T1000 (cell line): ENCODE measurements at regions not wholly inside any gene's neighbourhood (a gene's known extent, or its start where the extent isn't known, plus 50 kb on each side); places are given as distances from the start of the nearest gene placed in this dataset.
"Not testable (repeated sequence)": the region's sequence is repeated elsewhere in the genome, so short reads cannot be mapped to it uniquely, and the experiment has no call there.

Experiments used
- DNase-seq: peaks from one replicate; lab custom pipeline; 2025; ENCODE audit warnings: mixed read lengths; lab: John Stamatoyannopoulos, UW

DNA sequence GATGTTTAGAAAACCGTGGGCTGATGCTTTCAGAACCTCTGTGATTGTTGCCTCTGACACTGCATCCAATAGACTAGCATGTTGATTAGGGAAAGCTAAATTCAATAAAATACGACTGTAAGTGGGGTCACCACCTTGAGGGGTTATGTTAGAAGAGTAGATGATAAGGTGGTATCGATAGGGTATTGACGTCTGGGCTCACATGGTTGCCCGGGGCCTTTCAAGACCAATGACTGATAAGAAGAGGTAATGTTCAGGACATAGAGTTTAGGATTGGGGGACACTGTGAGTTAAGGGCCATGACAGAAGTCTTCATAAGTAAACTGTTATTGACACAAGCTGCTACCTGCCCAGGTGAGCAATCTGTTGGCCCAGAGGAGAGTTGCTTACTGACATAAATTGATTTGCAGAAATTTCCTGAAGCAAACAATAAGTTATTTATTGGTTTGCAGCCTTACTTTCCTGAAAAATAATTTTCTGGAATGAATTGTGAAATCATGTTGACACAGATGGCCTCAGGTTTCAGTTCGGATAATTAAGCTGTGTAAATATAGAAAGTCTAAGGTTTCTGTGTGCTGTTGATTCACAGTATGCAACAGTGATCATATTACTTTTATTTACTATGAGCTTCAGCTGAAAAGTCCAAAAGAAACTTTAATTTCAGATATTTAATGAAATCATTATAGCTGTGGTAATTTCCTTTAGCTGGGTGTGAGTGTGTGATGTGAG lies 289.9 kb upstream of the PRSS16 start:
- DNase-seq: not testable (repeated sequence)

- DNase-seq: not testable (repeated sequence)
Observed at GRCh38 chr6:26961236-26961635, 286.3 kb upstream of the PRSS16 start.

- DNase-seq: no peak
Observed at GRCh38 chr6:27002447-27002846, 245.1 kb upstream of the PRSS16 start.

GRCh38 chr6:27007020-27007419 lies 240.5 kb upstream of the PRSS16 start:
- no peak for DNase-seq

GRCh38 chr6:27008613-27009012 lies 238.9 kb upstream of the PRSS16 start:
- not testable (repeated sequence) for DNase-seq

DNA sequence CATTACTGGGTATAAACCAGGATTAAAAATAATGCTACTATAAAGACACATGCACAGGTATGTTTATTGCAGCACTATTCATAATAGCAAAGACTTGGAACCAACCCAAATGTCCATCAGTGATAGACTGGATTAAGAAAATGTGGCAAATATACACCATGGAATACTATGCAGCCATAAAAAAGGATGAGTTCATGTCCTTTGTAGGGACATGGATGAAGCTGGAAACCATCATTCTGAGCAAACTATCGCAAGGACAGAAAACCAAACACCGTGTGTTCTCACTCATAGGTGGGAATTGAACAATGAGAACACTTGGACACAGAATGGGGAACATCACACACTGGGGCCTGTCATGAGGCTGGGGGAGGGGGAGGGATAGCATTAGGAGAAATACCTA lies 233.4 kb upstream of the PRSS16 start:
- not testable (repeated sequence) for DNase-seq

GRCh38 chr6:27016689-27017088 lies 230.8 kb upstream of the PRSS16 start:
- DNase-seq: no peak

DNA sequence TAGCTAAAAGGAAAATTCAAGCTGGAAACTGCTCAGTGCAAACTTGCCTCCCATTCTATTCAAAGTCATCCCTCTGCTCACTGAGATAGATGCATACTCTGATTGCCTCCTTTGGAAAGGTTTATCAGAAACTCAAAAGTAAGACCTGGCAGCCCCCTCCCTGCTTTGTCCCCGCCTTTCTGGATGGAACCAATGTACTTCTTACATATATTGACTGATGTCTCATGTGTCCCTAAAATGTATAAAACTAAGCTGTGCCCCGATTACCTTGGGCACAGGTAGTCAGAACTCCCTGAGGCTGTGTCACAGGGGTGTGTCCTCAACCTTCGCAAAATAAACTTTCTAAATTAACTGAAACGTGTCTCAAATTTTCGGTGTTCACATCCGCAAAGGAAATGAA lies 229.1 kb upstream of the PRSS16 start:
- DNase-seq: not testable (repeated sequence)

GRCh38 chr6:27019651-27020552 lies 227.6 kb upstream of the PRSS16 start:
- DNase-seq: peak; percentile 56

- DNase-seq: no peak
Observed at GRCh38 chr6:27020553-27020880, 227.0 kb upstream of the PRSS16 start.

DNA sequence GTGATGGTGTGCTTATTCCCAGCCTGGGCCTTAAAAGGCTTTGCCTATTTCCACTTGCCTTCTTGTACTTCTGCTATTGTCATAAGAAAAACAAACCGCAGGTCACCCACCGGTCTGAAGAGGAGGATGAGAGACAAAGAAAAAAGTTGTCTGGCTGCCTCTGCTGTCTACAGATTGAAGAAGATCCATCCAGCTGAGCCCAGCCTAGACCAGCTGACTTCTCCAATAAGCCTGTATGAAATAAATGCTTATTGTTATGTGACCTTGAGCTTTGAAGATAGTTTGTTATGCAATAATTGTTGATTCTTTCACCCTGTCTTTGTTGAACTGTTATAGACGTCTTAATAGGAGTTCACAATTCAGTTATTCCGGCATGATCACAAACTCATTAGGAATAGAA lies 223.8 kb upstream of the PRSS16 start:
- DNase-seq: no peak

DNA sequence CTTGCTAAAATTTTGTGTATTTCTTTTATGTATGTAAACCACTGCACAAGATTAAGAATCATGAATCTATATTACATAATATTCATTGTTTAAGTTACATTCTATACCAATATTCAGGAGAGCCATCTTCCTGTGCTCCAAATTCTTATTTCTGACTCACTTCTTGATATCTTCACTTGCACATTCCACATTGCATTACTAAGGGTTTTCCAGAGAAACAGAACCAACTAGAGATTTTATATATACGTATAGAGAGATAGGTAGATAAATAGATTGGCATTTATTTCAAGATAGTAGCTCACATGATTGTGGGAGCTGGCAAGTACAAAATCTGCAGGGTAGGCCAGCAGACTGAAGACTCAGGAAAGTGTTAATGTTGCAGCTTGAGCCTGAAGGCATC lies 222.2 kb upstream of the PRSS16 start:
- no peak for DNase-seq

DNA sequence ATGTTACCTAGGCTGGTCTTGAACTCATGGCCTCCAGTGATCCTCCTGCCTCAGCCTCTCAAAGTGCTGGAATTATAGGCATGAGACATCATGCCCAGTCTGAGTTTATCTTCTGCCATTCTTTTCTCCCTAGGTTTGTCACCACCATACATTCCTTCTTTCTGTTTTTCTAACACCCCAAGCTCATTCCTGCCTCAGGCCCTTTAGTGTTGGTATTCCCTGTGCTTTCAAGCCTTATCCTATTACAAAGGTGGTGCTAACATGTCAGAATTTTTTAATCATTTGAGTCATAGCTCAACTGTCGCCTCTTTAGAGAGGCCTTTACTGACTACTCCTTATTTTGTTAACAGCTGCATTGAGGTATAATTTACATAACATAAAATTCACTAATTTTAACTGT lies 221.1 kb upstream of the PRSS16 start:
- no peak for DNase-seq

GRCh38 chr6:27031302-27031701 lies 216.2 kb upstream of the PRSS16 start:
- DNase-seq: no peak

GRCh38 chr6:27038498-27038897 lies 209.0 kb upstream of the PRSS16 start:
- DNase-seq: no peak

DNA sequence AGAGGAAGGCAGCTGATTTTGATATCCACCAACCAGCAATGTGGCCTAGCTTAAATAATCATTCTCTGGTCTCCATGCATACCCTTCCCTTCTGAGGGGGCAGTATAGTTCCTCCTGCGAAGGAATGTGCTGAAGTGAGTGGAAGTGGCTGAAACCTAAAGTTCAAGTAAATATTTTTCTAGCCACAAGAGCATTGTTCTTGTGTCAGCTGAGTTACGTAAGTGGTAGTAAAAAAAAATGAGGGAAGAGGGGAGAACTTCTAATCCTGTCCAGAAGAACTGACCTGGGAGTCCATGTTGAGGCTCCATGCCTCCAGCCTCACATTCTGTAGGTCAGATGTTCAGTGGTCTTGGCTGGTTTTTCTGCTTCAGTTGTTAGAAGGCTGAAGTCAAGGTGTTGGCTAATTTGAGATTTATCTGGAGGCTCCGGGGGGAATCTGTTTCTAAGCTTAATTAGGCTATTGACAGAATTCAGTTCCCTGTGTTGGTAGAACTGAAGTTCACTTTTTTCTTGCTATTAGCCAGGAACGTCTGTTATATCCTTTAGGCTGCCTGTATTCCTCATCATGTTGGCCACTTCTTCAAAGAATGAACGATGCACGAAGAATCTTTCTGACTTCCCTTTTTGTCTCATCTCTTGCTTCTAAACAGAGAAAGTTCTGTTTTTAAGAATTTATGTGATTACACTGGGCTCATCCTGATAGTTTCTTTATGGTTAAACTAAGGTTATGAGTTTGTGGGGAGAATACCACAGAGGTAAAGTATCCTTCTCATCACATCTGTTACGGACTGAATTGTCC lies 207.1 kb upstream of the PRSS16 start:
- no peak for DNase-seq

DNA sequence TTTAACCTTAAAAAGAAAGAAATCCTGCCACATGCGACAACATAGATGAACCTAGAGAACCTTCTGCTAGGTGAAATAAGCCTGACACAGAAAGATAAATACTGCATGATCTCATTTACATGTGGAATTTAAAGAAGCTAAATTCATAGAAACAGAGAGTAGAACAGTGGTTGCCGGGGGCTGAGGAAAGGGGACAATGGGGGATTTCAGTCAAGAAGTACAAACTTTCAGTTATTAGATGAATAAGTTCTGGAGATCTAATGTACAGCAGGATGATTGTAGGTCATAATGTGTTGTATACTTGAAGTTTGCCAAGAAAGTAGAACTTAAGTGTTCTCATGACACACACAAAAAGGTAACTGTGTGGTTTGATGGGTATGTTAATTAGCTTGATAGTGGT lies 204.3 kb upstream of the PRSS16 start:
- no peak for DNase-seq

GRCh38 chr6:27045131-27045530 lies 202.4 kb upstream of the PRSS16 start:
- DNase-seq: not testable (repeated sequence)

- DNase-seq: not testable (repeated sequence)
Observed at GRCh38 chr6:27047725-27048124, 199.8 kb upstream of the PRSS16 start.

GRCh38 chr6:27049863-27050781 lies 197.4 kb upstream of the PRSS16 start:
- DNase-seq: no peak

- DNase-seq: not testable (repeated sequence)
Observed at GRCh38 chr6:27052082-27052730, 195.3 kb upstream of the PRSS16 start.
